HG02943 (cell line): ENCODE measurements at regions not wholly inside any gene's neighbourhood (a gene's known extent, or its start where the extent isn't known, plus 50 kb on each side); places are given as distances from the start of the nearest gene placed in this dataset.

Experiments used
- ATAC-seq: cut with Tn5 transposase; IDR thresholded peaks from one replicate; pipeline ENCODE4 v1.9.1; 2021; ENCODE audit warnings: mild to moderate bottlenecking, low read depth, moderate library complexity; ENCODE audit not compliant: unreplicated experiment

- ATAC-seq: no peak
These were observed 277.9 kb upstream of the SEMA6D start for GRCh38 chr15:47439146-47440111.

GRCh38 chr15:47442371-47442770 lies 274.9 kb upstream of the SEMA6D start:
- ATAC-seq: no peak

GRCh38 chr15:47443839-47444238 lies 273.5 kb upstream of the SEMA6D start:
- ATAC-seq: no peak

GRCh38 chr15:47445723-47446392 lies 271.4 kb upstream of the SEMA6D start:
- ATAC-seq: no peak

- ATAC-seq: no peak
These were observed 256.3 kb upstream of the SEMA6D start for GRCh38 chr15:47460795-47461573.

GRCh38 chr15:47461652-47462141 lies 255.6 kb upstream of the SEMA6D start:
- no peak for ATAC-seq

- ATAC-seq: no peak
These were observed 250.9 kb upstream of the SEMA6D start for GRCh38 chr15:47466357-47466756.

- ATAC-seq: no peak
These were observed 246.3 kb upstream of the SEMA6D start for GRCh38 chr15:47470983-47471382.

GRCh38 chr15:47473106-47473725 lies 244.1 kb upstream of the SEMA6D start:
- ATAC-seq: no peak

GRCh38 chr15:47473832-47474231 lies 243.5 kb upstream of the SEMA6D start:
- no peak for ATAC-seq

GRCh38 chr15:47475336-47475735 lies 242.0 kb upstream of the SEMA6D start:
- no peak for ATAC-seq

- ATAC-seq: no peak
These were observed 240.0 kb upstream of the SEMA6D start for GRCh38 chr15:47477341-47477740.

- ATAC-seq: no peak
These were observed 233.2 kb upstream of the SEMA6D start for GRCh38 chr15:47484059-47484458.

GRCh38 chr15:47484997-47485396 lies 232.3 kb upstream of the SEMA6D start:
- no peak for ATAC-seq

- ATAC-seq: no peak
These were observed 231.9 kb upstream of the SEMA6D start for GRCh38 chr15:47485419-47485818.

- no peak for ATAC-seq
These were observed 231.3 kb upstream of the SEMA6D start for GRCh38 chr15:47486040-47486439.

GRCh38 chr15:47492195-47492594 lies 225.1 kb upstream of the SEMA6D start:
- ATAC-seq: no peak

GRCh38 chr15:47493357-47494247 lies 223.7 kb upstream of the SEMA6D start:
- no peak for ATAC-seq
